ENCODE measurements at regions not wholly inside any gene's neighbourhood (a gene's known extent, or its start where the extent isn't known, plus 50 kb on each side); places are given as distances from the start of the nearest gene placed in this dataset.
"Not testable (repeated sequence)": the region's sequence is repeated elsewhere in the genome, so short reads cannot be mapped to it uniquely, and the experiment has no call there.

DNA sequence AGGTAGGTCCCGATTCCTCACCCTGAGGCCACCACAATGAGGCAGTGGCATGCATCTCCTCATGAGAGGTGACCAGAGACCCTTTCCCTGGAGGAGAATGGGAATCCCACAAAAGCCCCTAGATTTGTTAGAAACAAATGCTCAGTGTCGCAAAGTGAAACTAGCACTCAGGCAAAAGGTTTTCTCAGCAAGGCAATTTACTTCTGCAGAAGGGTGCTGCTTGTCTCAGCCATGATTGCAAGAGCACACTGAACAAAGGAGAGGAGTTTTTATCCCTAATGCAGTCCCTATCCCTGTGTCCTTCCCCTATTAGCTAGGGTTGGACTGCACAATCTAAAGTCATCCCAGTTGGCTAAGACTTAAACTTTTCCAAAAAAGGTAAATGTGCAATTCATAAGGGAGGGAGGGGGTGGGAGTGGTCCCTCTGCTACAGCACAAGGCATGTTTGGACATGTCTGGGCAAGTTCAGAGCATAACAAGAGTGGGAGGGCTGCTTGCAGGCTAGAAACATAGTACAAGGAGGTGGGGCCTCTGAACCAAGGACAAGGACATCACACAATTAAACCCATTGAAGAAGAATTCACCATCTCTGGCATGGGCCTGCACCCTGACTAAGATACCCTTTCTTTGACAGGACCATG is 185.3 kb downstream of the CCNG2 start:
- Histone ChIP-seq H3K36me3 (ENCODE audit: control insufficient read depth in 1 of 2, insufficient read depth in 2 of 2, low read length in 2 of 2) (no peaks in the 10 kb centered on the region), H3K9me3 (ENCODE audit: control insufficient read depth in 1 of 2, low read length in 2 of 2) (peaks cover 11 to 15% of the 10 kb centered on the region in 2 donors), H3K4me1 (ENCODE audit: control insufficient read depth in 1 of 2, insufficient read depth in 2 of 2, low read length in 2 of 2) (peaks cover 5% of the 10 kb centered on the region in 2 donors), H3K27ac (ENCODE audit: low read depth, low read length) (no peak overlapping the region), H3K9ac (ENCODE audit: low read depth in 1 of 2, low read length in 2 of 2) (no peak overlapping the region), H3K27me3 (ENCODE audit: control insufficient read depth in 1 of 2, insufficient read depth in 2 of 2, low read length in 2 of 2) (no peaks in the 10 kb centered on the region), H3K4me3 (ENCODE audit: low read depth in 1 of 2, low read length in 2 of 2) (no peak overlapping the region)

DNA sequence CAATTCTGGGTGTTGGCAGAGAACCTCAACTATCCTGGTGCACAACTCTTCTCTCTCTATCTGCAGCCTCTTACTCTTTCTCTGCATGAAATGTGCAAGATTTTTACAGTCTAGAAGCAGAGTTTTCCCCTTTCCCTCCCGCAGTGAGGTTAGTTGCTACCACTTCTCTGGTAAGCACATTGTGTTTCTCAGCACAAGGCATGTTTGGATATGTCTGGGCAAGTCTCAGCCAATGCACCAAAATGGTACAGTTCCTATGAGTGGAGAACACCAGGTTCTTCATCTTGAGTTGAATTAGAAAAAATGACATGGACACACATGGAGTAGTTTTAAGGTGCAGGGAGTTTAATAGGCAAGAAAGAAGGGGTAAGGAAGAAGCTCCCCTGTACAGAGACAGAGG is 187.0 kb downstream of the CCNG2 start:
- H3K27me3 ChIP-seq (ENCODE audit: control insufficient read depth in 1 of 2, insufficient read depth in 2 of 2, low read length in 2 of 2): no peaks in the 10 kb centered on the region
- H3K9ac ChIP-seq (ENCODE audit: low read depth in 1 of 2, low read length in 2 of 2): no peak overlapping the region
- peaks cover 5 to 13% of the 10 kb centered on the region in 2 donors for H3K4me1 ChIP-seq (ENCODE audit: control insufficient read depth in 1 of 2, insufficient read depth in 2 of 2, low read length in 2 of 2)
- peaks cover 11 to 15% of the 10 kb centered on the region in 2 donors for H3K9me3 ChIP-seq (ENCODE audit: control insufficient read depth in 1 of 2, low read length in 2 of 2)
- no peaks in the 10 kb centered on the region for H3K36me3 ChIP-seq (ENCODE audit: control insufficient read depth in 1 of 2, insufficient read depth in 2 of 2, low read length in 2 of 2)
- no peak overlapping the region for H3K4me3 ChIP-seq (ENCODE audit: low read depth in 1 of 2, low read length in 2 of 2)
- no peak overlapping the region for H3K27ac ChIP-seq (ENCODE audit: low read depth, low read length)

DNA sequence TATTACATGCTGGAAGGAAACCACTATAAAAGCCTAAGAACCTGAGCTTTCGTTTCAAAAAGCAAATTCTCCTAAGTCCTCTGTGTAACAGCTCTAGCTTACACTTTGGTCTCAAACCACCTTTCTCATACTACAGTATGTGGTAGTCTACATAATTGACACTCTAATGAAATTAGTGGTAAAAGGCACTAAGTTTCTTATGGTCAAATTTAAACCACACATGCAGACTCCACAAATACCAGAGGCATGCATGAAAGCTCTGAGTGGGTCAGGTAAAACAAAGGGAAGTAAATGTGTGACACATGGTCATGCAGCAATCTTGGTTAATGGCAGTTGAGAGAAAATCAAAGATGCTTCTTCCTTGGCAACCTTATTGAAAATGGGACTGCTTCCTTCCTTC is 187.8 kb downstream of the CCNG2 start:
- Histone ChIP-seq H3K4me3 (ENCODE audit: low read depth in 1 of 2, low read length in 2 of 2) (no peak overlapping the region), H3K4me1 (ENCODE audit: control insufficient read depth in 1 of 2, insufficient read depth in 2 of 2, low read length in 2 of 2) (peaks cover 5 to 13% of the 10 kb centered on the region in 2 donors), H3K9ac (ENCODE audit: low read depth in 1 of 2, low read length in 2 of 2) (no peak overlapping the region), H3K27ac (ENCODE audit: low read depth, low read length) (no peak overlapping the region), H3K9me3 (ENCODE audit: control insufficient read depth in 1 of 2, low read length in 2 of 2) (peaks cover 11 to 15% of the 10 kb centered on the region in 2 donors), H3K27me3 (ENCODE audit: control insufficient read depth in 1 of 2, insufficient read depth in 2 of 2, low read length in 2 of 2) (no peaks in the 10 kb centered on the region), H3K36me3 (ENCODE audit: control insufficient read depth in 1 of 2, insufficient read depth in 2 of 2, low read length in 2 of 2) (no peaks in the 10 kb centered on the region)

DNA sequence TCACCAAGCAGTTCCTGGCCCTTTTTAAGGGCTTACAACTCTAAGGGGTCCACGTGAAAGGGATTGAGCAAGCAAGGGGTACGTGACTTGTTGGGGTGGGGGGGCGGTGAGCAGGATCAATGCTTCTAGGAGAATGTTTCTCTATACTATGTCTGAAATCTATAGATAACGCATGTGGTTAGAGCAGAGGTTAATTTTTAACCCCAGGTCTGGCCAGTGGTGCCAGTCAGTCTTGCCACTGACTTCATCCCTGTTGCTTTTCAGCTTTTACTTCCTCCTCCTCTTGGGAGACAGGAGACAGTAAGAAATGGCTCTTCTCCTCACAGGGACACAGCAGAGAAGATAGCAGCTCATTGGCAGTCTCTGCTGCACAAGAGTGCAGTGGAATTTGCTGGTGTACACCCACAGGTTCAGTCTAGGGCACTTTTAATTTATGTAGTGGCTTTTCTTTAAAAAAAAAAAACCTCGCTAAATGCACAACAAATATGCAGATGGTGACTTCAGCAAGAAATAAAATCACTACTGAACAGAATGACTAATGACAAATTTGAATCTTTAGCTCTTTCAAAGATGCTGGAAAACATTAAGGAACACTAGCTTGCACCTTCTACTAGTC is 190.5 kb downstream of the CCNG2 start:
- peaks cover 4 to 5% of the 10 kb centered on the region in 2 donors for H3K9me3 ChIP-seq (ENCODE audit: control insufficient read depth in 1 of 2, low read length in 2 of 2)
- H3K4me3 ChIP-seq (ENCODE audit: low read depth in 1 of 2, low read length in 2 of 2): no peak overlapping the region
- no peak overlapping the region for H3K27ac ChIP-seq (ENCODE audit: low read depth, low read length)
- H3K9ac ChIP-seq (ENCODE audit: low read depth in 1 of 2, low read length in 2 of 2): no peak overlapping the region
- no peaks in the 10 kb centered on the region for H3K36me3 ChIP-seq (ENCODE audit: control insufficient read depth in 1 of 2, insufficient read depth in 2 of 2, low read length in 2 of 2)
- H3K27me3 ChIP-seq (ENCODE audit: control insufficient read depth in 1 of 2, insufficient read depth in 2 of 2, low read length in 2 of 2): no peaks in the 10 kb centered on the region
- H3K4me1 ChIP-seq (ENCODE audit: control insufficient read depth in 1 of 2, insufficient read depth in 2 of 2, low read length in 2 of 2): peaks cover 5 to 13% of the 10 kb centered on the region in 2 donors

DNA sequence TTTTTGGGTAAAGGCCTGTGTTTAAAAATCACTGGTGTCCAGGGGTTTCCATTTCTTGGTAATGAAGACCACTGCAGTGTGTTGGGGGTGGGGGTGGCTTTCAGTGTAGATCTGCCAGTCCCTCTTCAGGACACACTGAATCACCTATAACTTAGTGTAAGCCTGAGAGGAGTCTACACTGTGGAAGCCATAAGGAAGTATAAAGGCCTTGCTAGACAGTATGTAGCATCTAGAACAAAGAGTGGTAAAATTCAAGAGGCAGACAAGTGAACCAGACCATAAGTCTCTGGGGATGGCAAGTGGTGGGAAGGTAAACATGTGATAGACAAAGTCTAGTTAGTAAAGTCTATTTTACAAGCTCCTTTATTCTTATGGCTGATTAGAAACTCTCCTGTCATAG is 191.8 kb downstream of the CCNG2 start:
- Histone ChIP-seq H3K36me3 (ENCODE audit: control insufficient read depth in 1 of 2, insufficient read depth in 2 of 2, low read length in 2 of 2) (no peaks in the 10 kb centered on the region), H3K27ac (ENCODE audit: low read depth, low read length) (no peak overlapping the region), H3K27me3 (ENCODE audit: control insufficient read depth in 1 of 2, insufficient read depth in 2 of 2, low read length in 2 of 2) (no peaks in the 10 kb centered on the region), H3K9me3 (ENCODE audit: control insufficient read depth in 1 of 2, low read length in 2 of 2) (no peaks in the 10 kb centered on the region), H3K9ac (ENCODE audit: low read depth in 1 of 2, low read length in 2 of 2) (no peak overlapping the region), H3K4me3 (ENCODE audit: low read depth in 1 of 2, low read length in 2 of 2) (no peak overlapping the region), H3K4me1 (ENCODE audit: control insufficient read depth in 1 of 2, insufficient read depth in 2 of 2, low read length in 2 of 2) (peaks cover 5 to 13% of the 10 kb centered on the region in 2 donors)

DNA sequence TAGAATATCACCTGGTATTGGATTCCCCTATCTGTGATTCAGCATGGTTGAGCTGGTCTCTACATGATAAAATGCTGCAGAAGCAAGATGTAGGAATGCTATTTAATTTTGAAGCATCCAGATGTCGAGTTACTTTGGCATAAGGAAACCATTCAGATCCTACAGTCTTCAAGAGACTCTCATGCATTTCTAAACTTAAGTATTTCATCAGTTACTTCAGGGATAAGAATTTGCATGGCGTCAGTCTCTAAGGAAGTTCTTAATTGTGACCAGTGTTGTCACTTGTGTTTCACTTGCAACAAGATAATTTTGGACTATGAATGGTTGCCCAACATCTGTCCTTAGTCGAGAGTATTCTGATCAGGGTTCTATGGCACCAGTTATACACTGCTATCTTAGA is 192.4 kb downstream of the CCNG2 start:
- Histone ChIP-seq H3K9ac (ENCODE audit: low read depth in 1 of 2, low read length in 2 of 2) (no peak overlapping the region), H3K4me1 (ENCODE audit: control insufficient read depth in 1 of 2, insufficient read depth in 2 of 2, low read length in 2 of 2) (peaks cover 5 to 13% of the 10 kb centered on the region in 2 donors), H3K36me3 (ENCODE audit: control insufficient read depth in 1 of 2, insufficient read depth in 2 of 2, low read length in 2 of 2) (no peaks in the 10 kb centered on the region), H3K27me3 (ENCODE audit: control insufficient read depth in 1 of 2, insufficient read depth in 2 of 2, low read length in 2 of 2) (no peaks in the 10 kb centered on the region), H3K27ac (ENCODE audit: low read depth, low read length) (no peak overlapping the region), H3K9me3 (ENCODE audit: control insufficient read depth in 1 of 2, low read length in 2 of 2) (no peaks in the 10 kb centered on the region), H3K4me3 (ENCODE audit: low read depth in 1 of 2, low read length in 2 of 2) (no peak overlapping the region)

DNA sequence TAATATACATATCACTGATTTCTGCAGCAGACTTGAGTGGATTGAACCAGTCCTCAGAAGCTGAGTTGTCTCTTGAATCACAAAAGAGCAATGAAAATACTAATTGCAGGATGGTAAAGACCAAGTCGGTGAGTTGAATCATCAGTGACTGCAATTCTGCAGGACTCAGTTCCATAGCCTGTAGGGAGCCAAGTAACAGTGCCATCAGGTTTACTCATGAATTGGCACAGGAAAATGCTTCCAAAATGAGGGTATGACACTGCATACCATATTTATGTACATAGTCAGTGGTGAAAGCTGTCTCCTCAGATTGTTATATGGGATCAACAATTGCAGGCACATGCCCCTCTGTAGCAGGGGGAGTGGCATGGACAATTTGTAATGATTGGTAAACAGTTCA is 192.8 kb downstream of the CCNG2 start:
- H3K9ac ChIP-seq (ENCODE audit: low read depth in 1 of 2, low read length in 2 of 2): no peak overlapping the region
- H3K4me3 ChIP-seq (ENCODE audit: low read depth in 1 of 2, low read length in 2 of 2): no peak overlapping the region
- no peaks in the 10 kb centered on the region for H3K9me3 ChIP-seq (ENCODE audit: control insufficient read depth in 1 of 2, low read length in 2 of 2)
- peaks cover 5 to 13% of the 10 kb centered on the region in 2 donors for H3K4me1 ChIP-seq (ENCODE audit: control insufficient read depth in 1 of 2, insufficient read depth in 2 of 2, low read length in 2 of 2)
- no peaks in the 10 kb centered on the region for H3K27me3 ChIP-seq (ENCODE audit: control insufficient read depth in 1 of 2, insufficient read depth in 2 of 2, low read length in 2 of 2)
- H3K36me3 ChIP-seq (ENCODE audit: control insufficient read depth in 1 of 2, insufficient read depth in 2 of 2, low read length in 2 of 2): no peaks in the 10 kb centered on the region
- H3K27ac ChIP-seq (ENCODE audit: low read depth, low read length): no peak overlapping the region

DNA sequence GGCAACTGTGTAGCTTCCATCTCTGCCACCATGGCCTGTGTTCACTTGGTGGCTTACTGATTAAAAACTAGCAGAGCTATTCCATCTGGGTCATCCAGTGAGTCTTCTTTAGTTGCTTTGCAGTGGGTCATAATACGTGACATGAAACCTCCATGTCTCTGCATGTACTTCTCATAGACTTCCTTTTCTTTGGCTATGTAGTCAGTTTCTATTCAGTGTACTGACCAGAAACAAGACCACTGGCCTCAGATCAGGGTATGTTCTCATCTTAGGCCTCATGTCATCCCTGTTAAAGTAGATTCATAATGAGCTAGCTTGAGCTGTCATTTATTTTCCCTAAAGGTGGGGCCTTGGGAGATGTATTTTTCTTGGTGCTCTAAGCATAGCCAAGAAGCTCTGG is 195.2 kb downstream of the CCNG2 start:
- no peak overlapping the region for H3K4me3 ChIP-seq (ENCODE audit: low read depth in 1 of 2, low read length in 2 of 2)
- H3K9ac ChIP-seq (ENCODE audit: low read depth in 1 of 2, low read length in 2 of 2): no peak overlapping the region
- H3K27me3 ChIP-seq (ENCODE audit: control insufficient read depth in 1 of 2, insufficient read depth in 2 of 2, low read length in 2 of 2): no peaks in the 10 kb centered on the region
- peaks cover 2 to 9% of the 10 kb centered on the region in 2 donors for H3K4me1 ChIP-seq (ENCODE audit: control insufficient read depth in 1 of 2, insufficient read depth in 2 of 2, low read length in 2 of 2)
- no peak overlapping the region for H3K27ac ChIP-seq (ENCODE audit: low read depth, low read length)
- H3K9me3 ChIP-seq (ENCODE audit: control insufficient read depth in 1 of 2, low read length in 2 of 2): no peaks in the 10 kb centered on the region
- H3K36me3 ChIP-seq (ENCODE audit: control insufficient read depth in 1 of 2, insufficient read depth in 2 of 2, low read length in 2 of 2): no peaks in the 10 kb centered on the region

DNA sequence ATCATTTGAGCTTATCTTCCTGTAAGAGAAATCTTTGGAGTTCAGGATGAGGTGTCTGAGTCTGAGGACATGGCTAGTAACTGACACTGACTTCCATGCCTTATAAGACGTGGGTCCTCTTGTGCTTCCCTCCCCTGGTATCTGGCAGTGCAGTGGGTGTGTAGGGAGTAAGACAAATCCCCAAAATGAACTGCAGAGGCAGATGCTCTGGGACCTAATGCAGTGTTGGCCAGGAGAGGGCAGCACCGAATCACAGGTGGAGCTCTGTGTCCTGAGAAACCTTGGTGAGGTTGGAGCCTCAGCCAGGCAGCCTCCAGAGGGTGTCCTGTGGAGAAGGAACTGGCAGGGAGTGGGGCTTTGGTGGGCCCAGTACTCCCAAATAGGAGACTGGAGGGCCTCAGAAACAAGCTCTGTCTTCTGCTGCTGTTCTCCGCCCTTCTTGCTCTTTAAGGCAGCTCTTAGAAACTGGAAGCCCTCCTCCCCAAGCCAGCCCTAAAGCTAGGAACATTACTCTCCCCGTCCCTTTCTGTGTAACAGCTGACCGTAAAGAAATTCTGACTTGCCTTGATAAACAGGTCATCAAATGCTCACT is 196.8 kb downstream of the CCNG2 start:
- not testable (repeated sequence) for H3K4me1 ChIP-seq (ENCODE audit: control insufficient read depth in 1 of 2, insufficient read depth in 2 of 2, low read length in 2 of 2); H3K9ac ChIP-seq (ENCODE audit: low read depth in 1 of 2, low read length in 2 of 2); H3K27ac ChIP-seq (ENCODE audit: low read depth, low read length); H3K27me3 ChIP-seq (ENCODE audit: control insufficient read depth in 1 of 2, insufficient read depth in 2 of 2, low read length in 2 of 2); H3K9me3 ChIP-seq (ENCODE audit: control insufficient read depth in 1 of 2, low read length in 2 of 2); H3K36me3 ChIP-seq (ENCODE audit: control insufficient read depth in 1 of 2, insufficient read depth in 2 of 2, low read length in 2 of 2); H3K4me3 ChIP-seq (ENCODE audit: low read depth in 1 of 2, low read length in 2 of 2)

DNA sequence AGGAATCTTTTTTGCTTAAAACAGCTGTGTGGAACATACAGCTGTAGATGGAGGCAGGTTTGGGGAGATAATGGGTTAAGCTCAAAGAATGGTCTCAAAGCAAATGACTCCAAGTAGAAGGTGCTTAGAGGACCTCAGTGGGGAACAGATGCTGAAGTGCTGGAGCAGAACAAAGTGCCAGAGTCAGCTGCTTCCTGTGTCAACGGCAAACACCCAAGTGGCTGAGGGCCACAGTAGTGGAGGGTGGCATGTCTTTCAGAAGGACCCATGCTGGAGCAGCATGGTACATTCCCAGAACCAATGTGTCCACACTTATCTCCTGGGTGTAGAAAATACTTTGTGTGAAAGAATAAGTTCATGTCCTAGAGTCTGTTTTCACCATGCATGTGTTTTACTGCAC is 197.5 kb downstream of the CCNG2 start:
- no peaks in the 10 kb centered on the region for H3K4me1 ChIP-seq (ENCODE audit: control insufficient read depth in 1 of 2, insufficient read depth in 2 of 2, low read length in 2 of 2)
- H3K36me3 ChIP-seq (ENCODE audit: control insufficient read depth in 1 of 2, insufficient read depth in 2 of 2, low read length in 2 of 2): no peaks in the 10 kb centered on the region
- no peak overlapping the region for H3K9ac ChIP-seq (ENCODE audit: low read depth in 1 of 2, low read length in 2 of 2)
- H3K27ac ChIP-seq (ENCODE audit: low read depth, low read length): no peak overlapping the region
- H3K9me3 ChIP-seq (ENCODE audit: control insufficient read depth in 1 of 2, low read length in 2 of 2): no peaks in the 10 kb centered on the region
- peaks cover 0 to 3% of the 10 kb centered on the region in 2 donors for H3K27me3 ChIP-seq (ENCODE audit: control insufficient read depth in 1 of 2, insufficient read depth in 2 of 2, low read length in 2 of 2)
- no peak overlapping the region for H3K4me3 ChIP-seq (ENCODE audit: low read depth in 1 of 2, low read length in 2 of 2)

Data from duodenal mucosa (tissue), 2 donors.